ENCODE measurements at regions not wholly inside any gene's neighbourhood (a gene's known extent, or its start where the extent isn't known, plus 50 kb on each side); places are given as distances from the start of the nearest gene placed in this dataset.
A peak's percentile ranks its signal among the peaks of the same experiment; 100 is the strongest.
"Not testable (repeated sequence)": the region's sequence is repeated elsewhere in the genome, so short reads cannot be mapped to it uniquely, and the experiment has no call there.

DNA sequence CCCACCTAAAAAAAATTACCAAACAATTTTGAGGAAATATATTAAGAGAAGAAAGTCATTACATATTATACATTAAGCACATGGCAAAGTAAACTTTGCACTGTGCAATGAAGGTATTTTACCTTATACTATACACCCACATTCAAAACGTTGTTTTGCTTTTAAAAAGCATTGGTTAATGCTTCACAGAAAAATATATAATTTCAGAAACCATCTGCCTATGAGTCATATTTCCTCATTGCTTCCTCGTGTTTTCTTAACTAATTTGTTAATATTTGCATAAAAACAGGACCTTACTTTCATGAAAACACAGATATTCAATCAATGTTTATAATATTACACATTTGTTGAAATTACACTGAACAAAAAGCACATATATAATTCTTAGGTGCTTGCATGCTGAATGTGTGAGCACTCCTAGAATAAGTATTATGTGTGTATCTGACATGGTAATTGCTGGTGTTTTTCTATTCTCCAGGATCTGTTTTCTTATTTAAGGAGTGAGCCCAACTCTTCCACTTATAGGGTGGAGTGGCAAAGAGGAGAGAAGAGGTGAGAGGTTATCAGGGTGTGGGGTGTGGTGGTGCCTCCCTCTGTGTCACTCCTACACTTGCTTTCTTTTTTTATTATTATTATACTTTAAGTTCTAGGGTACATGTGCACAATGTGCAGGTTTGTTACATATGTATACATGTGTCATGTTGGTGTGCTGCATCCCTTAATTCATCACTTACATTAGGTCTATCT is 95.1 kb upstream of the IQCM start:
- ATAC-seq: no peak
- TF ChIP-seq, protein P1, sequence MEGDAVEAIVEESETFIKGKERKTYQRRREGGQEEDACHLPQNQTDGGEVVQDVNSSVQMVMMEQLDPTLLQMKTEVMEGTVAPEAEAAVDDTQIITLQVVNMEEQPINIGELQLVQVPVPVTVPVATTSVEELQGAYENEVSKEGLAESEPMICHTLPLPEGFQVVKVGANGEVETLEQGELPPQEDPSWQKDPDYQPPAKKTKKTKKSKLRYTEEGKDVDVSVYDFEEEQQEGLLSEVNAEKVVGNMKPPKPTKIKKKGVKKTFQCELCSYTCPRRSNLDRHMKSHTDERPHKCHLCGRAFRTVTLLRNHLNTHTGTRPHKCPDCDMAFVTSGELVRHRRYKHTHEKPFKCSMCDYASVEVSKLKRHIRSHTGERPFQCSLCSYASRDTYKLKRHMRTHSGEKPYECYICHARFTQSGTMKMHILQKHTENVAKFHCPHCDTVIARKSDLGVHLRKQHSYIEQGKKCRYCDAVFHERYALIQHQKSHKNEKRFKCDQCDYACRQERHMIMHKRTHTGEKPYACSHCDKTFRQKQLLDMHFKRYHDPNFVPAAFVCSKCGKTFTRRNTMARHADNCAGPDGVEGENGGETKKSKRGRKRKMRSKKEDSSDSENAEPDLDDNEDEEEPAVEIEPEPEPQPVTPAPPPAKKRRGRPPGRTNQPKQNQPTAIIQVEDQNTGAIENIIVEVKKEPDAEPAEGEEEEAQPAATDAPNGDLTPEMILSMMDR (IDR thresholded peaks at IDR 0.05): no peak
- ChIA-PET CTCF (no interaction called here), POLR2A (no interaction called here)
- H3K36me3 Mint-ChIP-seq (ENCODE audit: low read depth): no peaks in the 10 kb centered on the region
- peaks cover 2% of the 10 kb centered on the region for H3K27me3 Mint-ChIP-seq
- DNase-seq: no peak
- intact Hi-C loops (cut with micrococcal nuclease): no loop called here
- no peaks in the 10 kb centered on the region for H3K4me1 Mint-ChIP-seq (ENCODE audit: low read depth)
- no peak overlapping the region for H3K27ac Mint-ChIP-seq
- no peak overlapping the region for H3K4me3 Mint-ChIP-seq
- no peaks in the 10 kb centered on the region for H3K9me3 Mint-ChIP-seq

DNA sequence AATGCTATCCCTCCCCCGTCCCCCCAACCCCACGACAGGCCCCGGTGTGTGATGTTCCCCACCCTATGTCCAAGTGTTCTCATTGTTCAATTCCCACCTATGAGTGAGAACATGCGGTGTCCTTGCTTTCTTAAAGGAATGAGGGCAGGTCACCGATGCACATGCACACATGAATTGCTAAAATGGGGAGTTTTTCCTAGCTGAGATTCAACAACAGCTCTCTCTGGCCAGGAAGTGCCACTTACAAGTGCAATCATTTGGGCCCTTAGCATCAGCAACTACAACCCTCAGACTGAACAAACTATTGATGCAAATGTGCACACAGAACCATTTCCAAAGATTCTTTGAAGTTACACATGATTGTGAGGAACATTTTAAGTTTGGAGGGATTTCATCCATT is 95.7 kb upstream of the IQCM start:
- ChIA-PET CTCF (no interaction called here), POLR2A (no interaction called here)
- Mint-ChIP-seq H3K9me3 (no peaks in the 10 kb centered on the region), H3K27me3 (peaks cover 2% of the 10 kb centered on the region), H3K27ac (no peak overlapping the region), H3K4me1 (ENCODE audit: low read depth) (no peaks in the 10 kb centered on the region), H3K36me3 (ENCODE audit: low read depth) (no peaks in the 10 kb centered on the region), H3K4me3 (no peak overlapping the region)
- intact Hi-C loops (cut with micrococcal nuclease): no loop called here
- TF ChIP-seq, protein P1 (IDR thresholded peaks at IDR 0.05): no peak
- DNase-seq: no peak
- no peak for ATAC-seq

DNA sequence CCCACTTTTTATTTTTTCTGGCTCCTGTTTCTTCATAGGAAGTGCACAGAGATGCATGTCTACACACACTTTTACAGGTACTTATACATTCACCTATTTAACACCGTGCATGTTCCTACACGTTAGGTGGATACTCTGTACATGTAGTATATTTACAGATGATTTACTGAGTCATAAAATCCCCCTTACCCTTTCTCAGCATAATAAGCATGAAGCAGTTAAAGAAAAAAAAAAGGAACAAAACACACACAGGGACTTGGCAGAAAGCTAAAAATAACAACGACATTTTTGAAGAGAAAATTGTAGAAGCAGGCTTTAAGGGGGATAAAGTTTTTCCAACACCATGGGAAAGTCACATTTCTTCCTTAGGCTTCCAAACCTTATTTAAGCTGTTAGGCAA is 96.4 kb upstream of the IQCM start:
- Mint-ChIP-seq H3K27me3 (peaks cover 2% of the 10 kb centered on the region), H3K27ac (no peak overlapping the region), H3K4me1 (ENCODE audit: low read depth) (no peaks in the 10 kb centered on the region), H3K9me3 (no peaks in the 10 kb centered on the region), H3K4me3 (no peak overlapping the region), H3K36me3 (ENCODE audit: low read depth) (no peaks in the 10 kb centered on the region)
- TF ChIP-seq, protein P1 (IDR thresholded peaks at IDR 0.05): no peak
- intact Hi-C loops (cut with micrococcal nuclease): no loop called here
- ChIA-PET POLR2A (no interaction called here), CTCF (no interaction called here)
- ATAC-seq (no peak), DNase-seq (no peak)

DNA sequence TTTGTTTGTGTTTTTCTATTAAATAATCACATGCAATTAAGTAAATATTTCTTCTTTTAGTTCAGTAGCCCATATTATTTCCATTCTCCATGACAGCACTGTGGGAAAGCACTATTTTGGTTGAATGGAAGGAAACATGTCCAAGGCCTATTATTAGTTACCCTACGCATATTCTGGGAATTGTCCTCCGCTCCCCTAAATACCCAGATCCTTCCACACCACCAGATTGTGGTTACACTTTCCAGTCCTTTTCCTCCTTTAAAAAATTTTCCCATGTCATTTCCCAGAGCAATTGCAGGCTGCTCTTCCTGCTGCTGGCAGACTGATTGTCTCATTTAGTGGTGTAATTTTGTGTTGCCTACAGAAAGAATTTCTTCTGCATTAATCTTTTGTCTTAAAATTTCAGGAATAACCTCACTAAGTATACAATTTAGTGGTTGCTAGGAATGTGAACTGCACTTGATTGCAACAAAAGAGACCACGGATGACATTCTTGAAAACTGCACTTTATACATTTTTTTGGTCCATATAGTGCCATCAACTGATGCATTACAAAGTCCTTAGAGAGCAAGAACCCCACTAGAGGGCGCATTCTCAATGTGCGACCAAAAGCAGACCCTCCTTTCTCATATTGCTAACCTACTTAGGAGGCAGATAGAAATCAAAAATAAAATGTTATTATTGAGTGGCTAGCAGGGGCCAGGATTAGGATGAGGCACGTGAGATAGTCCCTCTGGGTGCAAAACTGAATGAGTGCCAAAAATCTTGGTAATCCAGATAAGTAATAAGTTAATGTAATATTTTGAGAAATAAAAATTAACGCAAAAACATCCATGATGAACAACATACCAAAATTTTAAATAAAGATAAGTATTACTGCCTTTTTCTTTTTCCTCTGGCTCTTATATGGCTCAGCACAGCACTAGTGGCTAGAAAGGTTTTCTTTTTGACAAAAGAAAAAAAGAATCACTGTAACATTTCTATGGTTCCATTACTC is 98.8 kb upstream of the IQCM start:
- TF ChIP-seq, protein P1 (IDR thresholded peaks at IDR 0.05): peak; percentile 62
- H3K27ac Mint-ChIP-seq: no peak overlapping the region
- POLR2A ChIA-PET: no interaction called here
- no peaks in the 10 kb centered on the region for H3K36me3 Mint-ChIP-seq (ENCODE audit: low read depth)
- intact Hi-C loops (cut with micrococcal nuclease): no loop called here
- peaks cover 2% of the 10 kb centered on the region for H3K27me3 Mint-ChIP-seq
- no peak for ATAC-seq
- H3K4me3 Mint-ChIP-seq: no peak overlapping the region
- no peaks in the 10 kb centered on the region for H3K4me1 Mint-ChIP-seq (ENCODE audit: low read depth)
- DNase-seq: peak; percentile 60
- no peaks in the 10 kb centered on the region for H3K9me3 Mint-ChIP-seq
- CTCF ChIA-PET: no interaction called here

DNA sequence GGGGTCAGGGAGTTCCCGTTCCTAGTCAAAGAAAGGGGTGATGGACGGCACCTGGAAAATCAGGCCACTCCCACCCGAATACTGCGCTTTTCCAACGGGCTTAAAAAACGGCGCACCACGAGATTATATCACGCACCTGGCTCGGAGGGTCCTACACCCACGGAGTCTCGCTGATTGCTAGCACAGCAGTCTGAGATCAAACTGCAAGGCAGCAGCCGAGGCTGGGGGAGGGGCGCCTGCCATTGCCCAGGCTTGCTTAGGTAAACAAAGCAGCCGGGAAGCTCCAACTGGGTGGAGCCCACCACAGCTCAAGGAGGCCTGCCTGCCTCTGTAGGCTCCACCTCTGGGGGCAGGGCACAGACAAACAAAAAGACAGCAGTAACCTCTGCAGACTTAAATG is 100.1 kb upstream of the IQCM start:
- DNase-seq; H3K4me1 Mint-ChIP-seq (ENCODE audit: low read depth); intact Hi-C loops (cut with micrococcal nuclease); H3K27me3 Mint-ChIP-seq; H3K36me3 Mint-ChIP-seq (ENCODE audit: low read depth); POLR2A ChIA-PET; ATAC-seq; CTCF ChIA-PET; H3K4me3 Mint-ChIP-seq; H3K9me3 Mint-ChIP-seq; H3K27ac Mint-ChIP-seq: not testable (repeated sequence)

All from activated CD8-positive, alpha-beta T cell treated with anti-CD3 and anti-CD28 coated beads for 36 hours (primary cell).